IPS DF 4.7 (cell line): ENCODE measurements at regions not wholly inside any gene's neighbourhood (a gene's known extent, or its start where the extent isn't known, plus 50 kb on each side); places are given as distances from the start of the nearest gene placed in this dataset.
"Not testable (repeated sequence)": the region's sequence is repeated elsewhere in the genome, so short reads cannot be mapped to it uniquely, and the experiment has no call there.

ENCODE experiments used
- DNase-seq: peaks from one replicate; pipeline ENCODE4 v3.0.0-alpha.2; 2013; ENCODE audit warnings: low spot score; ENCODE audit errors: extremely low read depth

GRCh38 chr3:191148131-191148530 is 50.9 kb upstream of the OSTN start:
- no peak for DNase-seq

- DNase-seq: no peak
These were observed 55.8 kb upstream of the OSTN start for GRCh38 chr3:191143224-191143623.

GRCh38 chr3:191141728-191142127 is 57.3 kb upstream of the OSTN start:
- DNase-seq: no peak

GRCh38 chr3:191139736-191140135 is 59.3 kb upstream of the OSTN start:
- DNase-seq: no peak

GRCh38 chr3:191138937-191139336 is 60.1 kb upstream of the OSTN start:
- no peak for DNase-seq

GRCh38 chr3:191137708-191138107 is 61.3 kb upstream of the OSTN start:
- no peak for DNase-seq

DNA sequence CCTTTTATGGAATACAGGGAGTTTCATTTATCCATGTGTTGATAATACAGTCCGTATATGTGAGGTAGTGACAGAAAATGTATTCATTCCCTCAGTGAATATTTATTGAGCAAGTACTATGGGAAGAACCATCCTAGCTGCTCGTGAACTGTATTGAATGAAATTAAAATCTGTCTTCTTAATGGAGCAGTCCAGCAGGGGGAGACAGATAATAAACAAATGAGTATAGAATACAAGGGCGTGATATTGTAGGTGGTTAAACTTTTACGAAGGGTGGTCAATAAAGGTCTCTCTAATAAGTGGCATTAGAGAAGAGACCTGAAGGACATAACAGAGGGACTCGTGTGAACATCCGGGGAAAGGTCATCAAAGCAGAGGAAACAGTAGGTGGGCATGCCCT is 62.7 kb upstream of the OSTN start:
- DNase-seq: no peak

DNA sequence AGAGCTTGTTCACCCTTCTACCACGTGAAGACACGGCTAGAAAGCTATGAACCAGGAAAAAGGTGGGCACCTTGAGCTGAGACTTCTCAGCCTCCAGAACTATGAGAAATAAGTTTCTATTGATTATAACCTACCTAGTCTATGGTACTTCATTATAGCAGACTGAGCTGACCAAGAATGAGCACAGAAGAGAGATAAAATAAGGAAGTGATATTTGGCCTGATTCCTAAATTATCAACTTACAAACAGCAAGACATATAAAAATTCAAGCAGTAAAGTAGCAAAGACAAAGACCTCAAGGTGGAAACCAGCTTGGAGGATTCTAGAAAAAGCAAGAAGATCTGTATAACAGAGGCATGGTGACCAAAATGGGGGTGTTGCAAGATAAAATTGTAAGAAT is 63.9 kb upstream of the OSTN start:
- no peak for DNase-seq

- no peak for DNase-seq
These were observed 65.7 kb upstream of the OSTN start for GRCh38 chr3:191133359-191133758.

DNA sequence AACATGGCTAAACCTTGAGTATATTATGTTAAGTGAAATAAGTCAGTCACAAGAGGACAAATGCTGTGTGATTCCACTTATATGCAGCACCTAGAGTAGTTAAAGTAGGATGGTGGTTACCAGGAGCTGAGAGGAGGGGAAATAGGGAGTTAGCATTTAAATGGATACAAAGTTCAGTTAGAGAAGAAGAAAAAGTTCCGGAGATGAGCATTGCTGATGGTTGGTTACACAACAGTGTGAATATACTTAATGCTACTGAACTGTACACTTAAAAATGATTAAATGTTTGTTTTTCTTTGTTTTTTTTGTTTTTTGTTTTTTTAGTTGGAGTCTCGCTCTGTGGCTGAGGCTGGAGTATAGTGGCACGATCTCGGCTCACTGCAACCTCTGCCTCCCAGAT is 67.7 kb upstream of the OSTN start:
- DNase-seq: no peak

DNA sequence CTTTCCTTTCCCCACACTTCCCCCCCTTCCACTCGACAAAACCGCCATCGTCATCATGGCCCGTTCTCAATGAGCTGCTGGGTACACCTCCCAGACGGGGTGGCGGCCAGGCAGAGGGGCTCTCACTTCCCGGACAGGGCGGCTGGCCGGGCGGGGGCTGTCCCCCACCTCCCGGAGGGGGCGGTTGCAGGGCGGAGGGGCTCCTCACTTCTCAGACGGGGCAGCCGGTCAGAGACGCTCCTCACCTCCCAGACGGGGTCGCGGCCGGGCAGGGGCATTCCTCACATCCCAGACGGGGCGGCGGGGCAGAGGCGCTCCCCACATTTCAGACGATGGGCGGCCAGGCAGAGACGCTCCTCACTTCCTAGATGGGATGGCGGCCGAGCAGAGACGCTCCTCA is 74.2 kb upstream of the OSTN start:
- DNase-seq: not testable (repeated sequence)

DNA sequence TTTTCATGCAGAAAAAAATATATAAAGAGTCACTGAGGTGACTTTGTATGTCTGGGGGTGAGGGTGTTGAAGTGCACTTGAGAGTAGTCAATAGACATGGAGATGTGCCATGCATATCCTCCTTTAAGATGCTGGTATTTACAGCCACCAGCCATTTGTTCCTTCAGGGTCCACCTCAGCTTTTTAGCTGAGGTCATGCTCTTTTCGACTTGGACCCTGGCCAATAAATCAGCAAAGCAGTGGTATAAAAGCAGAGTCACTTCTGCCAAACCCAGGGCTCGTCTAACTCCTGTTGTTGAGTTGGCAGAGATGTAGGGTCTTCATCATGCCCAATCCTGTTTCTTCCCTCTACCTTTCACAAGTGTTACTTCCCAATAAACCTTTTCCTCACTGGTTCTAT is 75.1 kb upstream of the OSTN start:
- no peak for DNase-seq

DNA sequence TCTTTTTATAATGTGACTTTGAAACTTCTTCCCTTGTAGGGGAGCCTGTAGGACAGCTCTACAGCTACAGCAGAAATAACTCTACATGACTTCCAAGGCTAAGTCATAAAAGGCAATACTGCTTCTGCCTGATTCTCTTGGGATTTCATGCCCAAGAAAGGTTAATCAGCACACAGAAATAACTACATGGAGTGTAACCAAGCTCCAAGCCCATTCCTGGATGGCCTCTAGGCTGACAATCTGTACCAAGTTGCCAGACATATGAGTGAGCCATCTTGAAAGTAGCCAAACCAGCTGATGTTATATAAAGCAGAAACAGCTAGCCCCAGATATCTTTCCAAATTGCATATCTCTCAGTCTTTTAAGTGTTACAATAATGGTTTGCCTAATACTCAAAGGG is 75.8 kb upstream of the OSTN start:
- no peak for DNase-seq

GRCh38 chr3:191120447-191121298 is 78.4 kb upstream of the OSTN start:
- DNase-seq: no peak

GRCh38 chr3:191119415-191120295 is 79.4 kb upstream of the OSTN start:
- DNase-seq: no peak

GRCh38 chr3:191111722-191112121 is 87.3 kb upstream of the OSTN start:
- no peak for DNase-seq

GRCh38 chr3:191105418-191105817 is 93.6 kb upstream of the OSTN start:
- no peak for DNase-seq

- DNase-seq: no peak
These were observed 98.5 kb upstream of the OSTN start for GRCh38 chr3:191100516-191100915.

- DNase-seq: no peak
These were observed 104.8 kb upstream of the OSTN start for GRCh38 chr3:191094057-191094845.

DNA sequence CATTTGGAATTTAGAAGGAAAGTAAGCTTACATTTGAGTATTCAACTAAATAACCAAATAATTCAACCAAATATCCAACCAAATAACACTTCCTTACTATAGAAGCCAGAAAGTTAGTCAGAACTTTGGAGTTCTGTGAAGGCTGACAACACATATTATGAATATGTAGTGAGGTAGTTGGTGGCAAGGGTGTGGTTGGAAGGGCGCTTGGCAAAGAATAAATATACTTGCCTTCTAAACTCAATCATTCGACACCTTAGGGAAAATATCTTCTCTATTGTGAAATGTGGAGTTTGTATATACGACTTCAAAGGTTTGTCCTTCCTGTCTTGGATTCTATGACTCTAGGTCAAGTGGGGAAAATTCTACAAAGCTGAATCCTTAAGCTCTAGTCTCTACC is 111.7 kb upstream of the OSTN start:
- no peak for DNase-seq

DNA sequence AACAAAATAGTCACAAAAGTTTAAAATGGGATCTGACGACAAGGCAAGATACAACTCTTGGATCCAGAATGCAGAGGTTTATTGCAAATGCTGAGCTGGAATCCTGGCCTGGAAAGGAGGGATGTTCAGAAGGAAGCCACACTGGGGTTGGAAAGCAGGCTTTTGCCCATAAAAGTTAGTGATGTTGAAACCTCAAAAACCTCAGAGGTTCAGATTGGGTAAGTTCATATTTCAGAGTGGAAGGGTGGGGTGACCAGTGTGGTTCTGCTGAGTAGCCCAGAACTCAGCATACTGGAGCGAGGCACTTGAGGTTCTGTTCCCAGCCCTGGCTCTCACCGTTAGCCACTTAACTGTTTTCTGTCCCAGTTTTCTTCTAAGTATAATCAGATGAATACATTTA is 114.0 kb upstream of the OSTN start:
- DNase-seq: no peak

- DNase-seq: not testable (repeated sequence)
These were observed 120.1 kb upstream of the OSTN start for GRCh38 chr3:191078913-191079312.
